ENCODE measurements at regions not wholly inside any gene's neighbourhood (a gene's known extent, or its start where the extent isn't known, plus 50 kb on each side); places are given as distances from the start of the nearest gene placed in this dataset.

DNA sequence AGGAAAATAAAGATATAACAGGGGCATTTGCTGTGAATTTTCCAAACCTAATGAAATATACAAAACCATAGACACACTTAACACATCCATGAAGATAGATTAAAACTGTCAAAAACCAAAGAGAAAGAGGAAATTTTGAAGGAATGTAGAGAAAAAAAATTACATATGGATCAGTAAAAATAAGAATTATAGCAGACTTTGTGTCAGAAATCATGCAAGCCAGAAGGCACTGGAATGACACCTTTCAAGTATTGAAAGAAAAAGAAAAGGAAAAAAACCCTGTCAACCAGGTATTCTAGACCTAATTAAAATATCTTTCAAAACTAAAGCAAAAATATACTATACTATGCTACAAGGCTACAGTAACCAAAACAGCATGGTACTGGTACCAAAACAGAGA, 125.8 kb upstream of the PALMD start:
- intact Hi-C loops (cut with DNase I; ENCODE audit: low total_unique reads) = no loop called here

DNA sequence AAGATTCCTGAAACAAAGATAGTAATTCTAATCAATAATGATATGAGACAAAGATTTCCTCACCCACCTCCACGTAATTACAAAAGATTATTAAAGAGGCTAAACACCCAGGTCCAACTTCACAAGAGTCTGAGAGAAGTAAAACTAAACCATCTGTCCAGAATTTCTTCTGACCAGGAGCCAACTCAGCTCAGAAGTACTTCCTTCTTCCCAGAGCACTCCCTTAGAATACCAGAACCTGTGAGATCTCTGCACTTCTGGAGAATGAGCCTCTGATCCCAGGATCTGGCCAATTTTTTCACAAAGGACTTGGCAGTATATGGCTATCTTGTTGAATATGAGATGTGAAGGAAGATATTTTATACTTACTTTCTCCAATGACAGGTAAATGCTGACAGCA, 120.6 kb upstream of the PALMD start:
- Histone ChIP-seq H3K9me3 (no peaks in the 10 kb centered on the region), H3K27me3 (no peaks in the 10 kb centered on the region), H3K36me3 (no peaks in the 10 kb centered on the region), H3K4me3 (no peak overlapping the region), H3K4me1 (no peaks in the 10 kb centered on the region), H3K27ac (no peak overlapping the region)
- no peak for DNase-seq (ENCODE audit: low spot score in 2 of 2)
- TF ChIP-seq POLR2A (IDR thresholded peaks at IDR 0.05) = no peak
- no peak for TF ChIP-seq POLR2AphosphoS5 (IDR thresholded peaks at IDR 0.05)
- TF ChIP-seq, protein P1, sequence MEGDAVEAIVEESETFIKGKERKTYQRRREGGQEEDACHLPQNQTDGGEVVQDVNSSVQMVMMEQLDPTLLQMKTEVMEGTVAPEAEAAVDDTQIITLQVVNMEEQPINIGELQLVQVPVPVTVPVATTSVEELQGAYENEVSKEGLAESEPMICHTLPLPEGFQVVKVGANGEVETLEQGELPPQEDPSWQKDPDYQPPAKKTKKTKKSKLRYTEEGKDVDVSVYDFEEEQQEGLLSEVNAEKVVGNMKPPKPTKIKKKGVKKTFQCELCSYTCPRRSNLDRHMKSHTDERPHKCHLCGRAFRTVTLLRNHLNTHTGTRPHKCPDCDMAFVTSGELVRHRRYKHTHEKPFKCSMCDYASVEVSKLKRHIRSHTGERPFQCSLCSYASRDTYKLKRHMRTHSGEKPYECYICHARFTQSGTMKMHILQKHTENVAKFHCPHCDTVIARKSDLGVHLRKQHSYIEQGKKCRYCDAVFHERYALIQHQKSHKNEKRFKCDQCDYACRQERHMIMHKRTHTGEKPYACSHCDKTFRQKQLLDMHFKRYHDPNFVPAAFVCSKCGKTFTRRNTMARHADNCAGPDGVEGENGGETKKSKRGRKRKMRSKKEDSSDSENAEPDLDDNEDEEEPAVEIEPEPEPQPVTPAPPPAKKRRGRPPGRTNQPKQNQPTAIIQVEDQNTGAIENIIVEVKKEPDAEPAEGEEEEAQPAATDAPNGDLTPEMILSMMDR (IDR thresholded peaks at IDR 0.05) = no peak
- intact Hi-C loops (cut with DNase I; ENCODE audit: low total_unique reads) = no loop called here

More for the DNA sequence above, 125.8 kb upstream of the PALMD start:
- Histone ChIP-seq H3K27me3 (no peaks in the 10 kb centered on the region), H3K4me1 (no peaks in the 10 kb centered on the region), H3K36me3 (no peaks in the 10 kb centered on the region), H3K4me3 (no peak overlapping the region), H3K9me3 (no peaks in the 10 kb centered on the region), H3K27ac (no peak overlapping the region)
- no peak for TF ChIP-seq POLR2A (IDR thresholded peaks at IDR 0.05)
- TF ChIP-seq, protein P1 (IDR thresholded peaks at IDR 0.05) = no peak
- no peak for TF ChIP-seq POLR2AphosphoS5 (IDR thresholded peaks at IDR 0.05)
- DNase-seq (ENCODE audit: low spot score in 2 of 2) = no peak

DNA sequence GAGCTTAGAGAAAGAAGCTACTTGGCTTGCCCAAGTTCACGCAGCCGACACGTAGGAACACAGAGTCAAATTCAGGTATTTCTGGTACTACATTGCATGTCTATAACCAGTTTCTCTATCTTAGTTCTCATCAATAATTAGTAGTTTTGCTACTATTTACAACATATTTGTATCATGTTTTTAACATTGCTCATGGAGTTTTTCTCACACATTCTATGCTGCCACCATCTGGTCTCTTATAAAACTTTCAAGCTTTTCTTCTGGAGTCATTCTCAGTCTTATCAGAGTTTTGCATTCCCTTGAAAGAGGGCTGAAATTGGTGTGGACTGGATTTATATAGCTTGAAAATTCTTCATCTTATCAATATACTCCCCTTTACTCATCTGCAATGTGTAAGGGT, 118.8 kb upstream of the PALMD start:
- H3K27me3 ChIP-seq = no peaks in the 10 kb centered on the region
- TF ChIP-seq, protein P1 (IDR thresholded peaks at IDR 0.05) = no peak
- TF ChIP-seq POLR2AphosphoS5 (IDR thresholded peaks at IDR 0.05) = no peak
- no peak for TF ChIP-seq POLR2A (IDR thresholded peaks at IDR 0.05)
- intact Hi-C loops (cut with DNase I; ENCODE audit: low total_unique reads) = no loop called here
- no peak overlapping the region for H3K27ac ChIP-seq
- no peak overlapping the region for H3K4me3 ChIP-seq
- no peaks in the 10 kb centered on the region for H3K9me3 ChIP-seq
- no peaks in the 10 kb centered on the region for H3K4me1 ChIP-seq
- no peaks in the 10 kb centered on the region for H3K36me3 ChIP-seq
- DNase-seq (ENCODE audit: low spot score in 2 of 2) = no peak

DNA sequence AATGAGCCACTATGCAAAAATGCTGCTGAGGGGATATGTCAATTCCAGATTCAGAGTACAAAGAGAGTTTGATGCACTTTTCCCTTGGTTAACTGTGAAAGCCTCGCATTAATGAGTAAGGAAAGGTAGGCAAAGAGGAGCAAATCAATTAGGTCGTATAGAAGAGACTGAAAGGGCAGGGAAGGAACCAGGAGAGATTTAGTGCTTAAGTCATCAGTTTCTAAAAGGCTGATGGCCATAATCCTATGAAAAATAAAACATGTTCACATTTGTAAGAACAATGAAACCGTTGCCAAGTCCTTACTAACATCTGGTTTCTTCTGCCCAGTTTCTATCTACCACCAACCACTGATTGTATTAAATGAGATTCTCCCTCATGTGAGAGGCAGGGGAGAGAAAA, 118.4 kb upstream of the PALMD start:
- Histone ChIP-seq H3K27me3 (no peaks in the 10 kb centered on the region), H3K27ac (no peak overlapping the region), H3K4me1 (no peaks in the 10 kb centered on the region), H3K9me3 (no peaks in the 10 kb centered on the region), H3K4me3 (no peak overlapping the region), H3K36me3 (no peaks in the 10 kb centered on the region)
- intact Hi-C loops (cut with DNase I; ENCODE audit: low total_unique reads) = no loop called here
- no peak for TF ChIP-seq POLR2AphosphoS5 (IDR thresholded peaks at IDR 0.05)
- TF ChIP-seq, protein P1 (IDR thresholded peaks at IDR 0.05) = no peak
- TF ChIP-seq POLR2A (IDR thresholded peaks at IDR 0.05) = no peak
- no peak for DNase-seq (ENCODE audit: low spot score in 2 of 2)

DNA sequence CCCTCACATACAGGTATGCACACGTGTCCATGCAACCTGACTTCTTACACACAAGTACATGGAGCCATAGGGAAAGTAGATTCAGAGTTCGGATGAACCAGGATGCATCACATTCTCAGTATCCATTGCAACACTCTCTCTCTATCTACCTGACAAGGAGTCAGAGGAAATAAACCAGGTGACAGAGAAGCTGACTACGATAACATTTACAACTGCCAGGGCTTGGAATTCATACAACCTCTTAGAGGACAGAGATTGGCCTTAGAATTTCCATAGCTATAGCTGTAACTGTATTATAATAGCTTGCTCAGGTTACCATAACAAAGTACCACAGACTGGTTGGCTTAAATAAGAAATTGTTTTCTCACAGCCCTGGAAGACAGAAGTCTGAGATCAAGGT, 116.9 kb upstream of the PALMD start:
- H3K9me3 ChIP-seq = no peaks in the 10 kb centered on the region
- H3K36me3 ChIP-seq = no peaks in the 10 kb centered on the region
- H3K4me1 ChIP-seq = no peaks in the 10 kb centered on the region
- no peak for DNase-seq (ENCODE audit: low spot score in 2 of 2)
- intact Hi-C loops (cut with DNase I; ENCODE audit: low total_unique reads) = no loop called here
- H3K27ac ChIP-seq = no peak overlapping the region
- no peak overlapping the region for H3K4me3 ChIP-seq
- H3K27me3 ChIP-seq = no peaks in the 10 kb centered on the region
- TF ChIP-seq POLR2AphosphoS5 (IDR thresholded peaks at IDR 0.05) (no peak), POLR2A (IDR thresholded peaks at IDR 0.05) (no peak)
- TF ChIP-seq, protein P1 (IDR thresholded peaks at IDR 0.05) = no peak
